ENCODE measurements at regions not wholly inside any gene's neighbourhood (a gene's known extent, or its start where the extent isn't known, plus 50 kb on each side); places are given as distances from the start of the nearest gene placed in this dataset.

- TF ChIP-seq CTCF (IDR thresholded peaks at IDR 0.05; ENCODE audit: borderline replicate concordance, extremely low read depth, insufficient read depth) = no peak
- intact Hi-C loops (cut with DNase I) = no loop called here
- H3K27me3 ChIP-seq (ENCODE audit: control insufficient read depth, insufficient read depth, low read length) = no peaks in the 10 kb centered on the region
- H3K9ac ChIP-seq (ENCODE audit: low read length in 3 of 3) = no peak overlapping the region
- H3K9me3 ChIP-seq (ENCODE audit: control insufficient read depth in 2 of 3, insufficient read depth in 1 of 3, low read length in 3 of 3) = no peaks in the 10 kb centered on the region
- H3K36me3 ChIP-seq (ENCODE audit: control insufficient read depth in 2 of 3, insufficient read depth in 3 of 3, low read length in 3 of 3) = no peaks in the 10 kb centered on the region
- FAIRE-seq (no peak), DNase-seq (peak in 3 of 5 donors; percentile 45 to 65 (median 61))
- H3K4me3 ChIP-seq (ENCODE audit: low read length in 3 of 3) = no peak overlapping the region
- peaks cover 0 to 5% (median 2%) of the 10 kb centered on the region in 3 donors for H3K4me1 ChIP-seq (ENCODE audit: control insufficient read depth in 2 of 3, insufficient read depth in 2 of 3, low read depth in 1 of 3, low read length in 3 of 3)
- H3K27ac ChIP-seq (ENCODE audit: low read depth in 2 of 2, low read length in 2 of 2) = no peak overlapping the region
These were observed 113.4 kb upstream of the SPAG17 start for GRCh38 chr1:118298397-118298796.

DNA sequence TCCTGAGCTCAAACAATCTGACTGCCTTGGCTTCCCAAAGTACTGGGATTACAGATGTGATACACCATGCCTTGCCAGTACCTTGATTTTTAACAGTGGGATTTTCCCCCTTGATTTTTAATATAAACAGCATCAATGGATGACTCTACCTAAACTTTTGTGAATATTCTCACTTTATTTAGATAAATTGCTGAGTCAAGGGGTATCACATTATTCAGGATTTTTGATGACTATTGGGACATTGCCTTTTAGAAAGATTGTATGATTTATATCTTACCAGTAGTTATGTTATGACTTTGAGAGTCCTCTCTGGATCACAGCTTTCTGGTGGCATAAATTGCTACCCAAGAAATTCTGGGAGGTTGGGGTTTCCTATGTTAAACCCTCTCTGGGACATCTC is 112.5 kb upstream of the SPAG17 start:
- FAIRE-seq = no peak
- Histone ChIP-seq H3K9ac (ENCODE audit: low read length in 3 of 3) (no peak overlapping the region), H3K27me3 (ENCODE audit: control insufficient read depth, insufficient read depth, low read length) (no peaks in the 10 kb centered on the region)

DNA sequence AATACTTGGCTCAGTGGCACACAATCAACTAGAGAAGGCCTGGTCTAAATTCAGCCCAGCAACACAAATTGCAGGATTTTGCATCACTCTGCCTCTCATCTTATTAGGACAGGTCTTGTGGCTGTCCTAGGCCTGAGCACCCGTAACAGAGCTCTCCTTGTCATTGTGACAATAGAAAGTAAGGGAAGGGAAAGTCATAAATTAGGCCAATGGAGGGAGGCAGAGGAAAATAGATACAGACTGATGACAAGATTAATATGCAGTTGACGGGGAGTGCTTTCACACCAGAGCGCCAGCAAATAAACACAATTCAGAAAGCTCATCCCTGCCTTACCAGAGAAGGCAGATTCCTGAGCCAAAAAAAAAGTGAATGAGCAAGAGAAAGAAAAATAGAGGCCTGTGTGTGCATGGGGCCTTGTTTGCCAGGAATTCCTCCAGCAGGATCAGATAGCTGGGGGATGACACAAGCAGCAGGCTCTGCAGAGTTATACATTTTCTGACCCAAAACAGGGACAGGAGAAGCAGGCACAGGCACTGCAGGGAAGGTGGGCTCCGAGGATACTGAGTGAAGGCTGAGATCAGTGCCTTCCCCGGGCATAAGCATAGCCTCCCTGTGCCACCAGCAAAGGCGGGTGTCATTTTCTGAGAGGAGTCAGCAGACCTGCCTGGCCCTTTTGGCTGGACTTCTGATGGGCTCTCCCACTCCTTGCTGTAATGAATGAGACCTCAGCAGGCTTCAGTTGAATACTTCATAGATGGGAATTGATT is 110.0 kb upstream of the SPAG17 start:
- Histone ChIP-seq H3K4me3 (ENCODE audit: low read length in 3 of 3) (no peak overlapping the region), H3K36me3 (ENCODE audit: control insufficient read depth in 2 of 3, insufficient read depth in 3 of 3, low read length in 3 of 3) (no peaks in the 10 kb centered on the region), H3K27ac (ENCODE audit: low read depth in 2 of 2, low read length in 2 of 2) (no peak overlapping the region), H3K9me3 (ENCODE audit: control insufficient read depth in 2 of 3, insufficient read depth in 1 of 3, low read length in 3 of 3) (no peaks in the 10 kb centered on the region), H3K27me3 (ENCODE audit: control insufficient read depth, insufficient read depth, low read length) (no peaks in the 10 kb centered on the region), H3K4me1 (ENCODE audit: control insufficient read depth in 2 of 3, insufficient read depth in 2 of 3, low read depth in 1 of 3, low read length in 3 of 3) (no peaks in the 10 kb centered on the region), H3K9ac (ENCODE audit: low read length in 3 of 3) (no peak overlapping the region)
- no peak for FAIRE-seq
- no peak for TF ChIP-seq CTCF (IDR thresholded peaks at IDR 0.05; ENCODE audit: borderline replicate concordance, extremely low read depth, insufficient read depth)
- intact Hi-C loops (cut with DNase I) = no loop called here
- peak in 4 of 5 donors; percentile 38 to 63 (median 57) for DNase-seq

More for the DNA sequence above, 112.5 kb upstream of the SPAG17 start:
- no peaks in the 10 kb centered on the region for H3K9me3 ChIP-seq (ENCODE audit: control insufficient read depth in 2 of 3, insufficient read depth in 1 of 3, low read length in 3 of 3)
- no peaks in the 10 kb centered on the region for H3K4me1 ChIP-seq (ENCODE audit: control insufficient read depth in 2 of 3, insufficient read depth in 2 of 3, low read depth in 1 of 3, low read length in 3 of 3)
- TF ChIP-seq CTCF (IDR thresholded peaks at IDR 0.05; ENCODE audit: borderline replicate concordance, extremely low read depth, insufficient read depth) = no peak
- no peak overlapping the region for H3K27ac ChIP-seq (ENCODE audit: low read depth in 2 of 2, low read length in 2 of 2)
- no peak for DNase-seq
- H3K36me3 ChIP-seq (ENCODE audit: control insufficient read depth in 2 of 3, insufficient read depth in 3 of 3, low read length in 3 of 3) = no peaks in the 10 kb centered on the region
- H3K4me3 ChIP-seq (ENCODE audit: low read length in 3 of 3) = no peak overlapping the region
- intact Hi-C loops (cut with DNase I) = no loop called here

All from kidney (tissue), 13 donors.